ENCODE measurements at regions not wholly inside any gene's neighbourhood (a gene's known extent, or its start where the extent isn't known, plus 50 kb on each side); places are given as distances from the start of the nearest gene placed in this dataset.
"Not testable (repeated sequence)": the region's sequence is repeated elsewhere in the genome, so short reads cannot be mapped to it uniquely, and the experiment has no call there.

DNA sequence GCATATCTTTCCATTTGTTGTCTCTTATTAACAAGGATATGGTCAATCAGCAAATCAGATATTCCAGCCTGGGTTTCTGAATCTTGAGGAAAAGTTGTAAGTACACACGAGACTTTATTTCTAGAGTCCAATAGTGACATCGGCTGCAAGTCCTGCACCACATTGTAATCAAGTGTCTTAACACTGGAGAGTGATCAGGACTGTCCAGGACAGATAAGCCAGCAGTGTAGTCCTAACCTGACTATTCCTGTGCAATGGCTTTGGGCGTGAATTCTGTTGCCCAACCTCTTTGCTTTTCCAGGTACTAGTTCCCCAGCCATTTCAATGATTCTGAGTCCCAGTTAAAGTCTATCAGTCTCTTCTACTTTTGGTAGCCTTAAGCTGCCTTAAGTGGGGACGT is 395.0 kb downstream of the PCDH10 start:
- no peaks in the 10 kb centered on the region for H3K9me3 ChIP-seq
- ATAC-seq (ENCODE audit: insufficient number of reproducible peaks, low FRiP score, low read depth) (no peak), DNase-seq (ENCODE audit: low spot score) (no peak)
- H3K27ac ChIP-seq, result no peak overlapping the region
- H3K27me3 ChIP-seq (replicated peaks; ENCODE audit: insufficient read depth), result no peaks in the 10 kb centered on the region
- no peaks in the 10 kb centered on the region for H3K4me1 ChIP-seq (ENCODE audit: control insufficient read depth in 1 of 2, low read depth in 2 of 2)
- no peaks in the 10 kb centered on the region for H3K36me3 ChIP-seq
- TF ChIP-seq, protein P1, sequence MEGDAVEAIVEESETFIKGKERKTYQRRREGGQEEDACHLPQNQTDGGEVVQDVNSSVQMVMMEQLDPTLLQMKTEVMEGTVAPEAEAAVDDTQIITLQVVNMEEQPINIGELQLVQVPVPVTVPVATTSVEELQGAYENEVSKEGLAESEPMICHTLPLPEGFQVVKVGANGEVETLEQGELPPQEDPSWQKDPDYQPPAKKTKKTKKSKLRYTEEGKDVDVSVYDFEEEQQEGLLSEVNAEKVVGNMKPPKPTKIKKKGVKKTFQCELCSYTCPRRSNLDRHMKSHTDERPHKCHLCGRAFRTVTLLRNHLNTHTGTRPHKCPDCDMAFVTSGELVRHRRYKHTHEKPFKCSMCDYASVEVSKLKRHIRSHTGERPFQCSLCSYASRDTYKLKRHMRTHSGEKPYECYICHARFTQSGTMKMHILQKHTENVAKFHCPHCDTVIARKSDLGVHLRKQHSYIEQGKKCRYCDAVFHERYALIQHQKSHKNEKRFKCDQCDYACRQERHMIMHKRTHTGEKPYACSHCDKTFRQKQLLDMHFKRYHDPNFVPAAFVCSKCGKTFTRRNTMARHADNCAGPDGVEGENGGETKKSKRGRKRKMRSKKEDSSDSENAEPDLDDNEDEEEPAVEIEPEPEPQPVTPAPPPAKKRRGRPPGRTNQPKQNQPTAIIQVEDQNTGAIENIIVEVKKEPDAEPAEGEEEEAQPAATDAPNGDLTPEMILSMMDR (IDR thresholded peaks at IDR 0.05), result no peak
- no peak overlapping the region for H3K4me3 ChIP-seq

DNA sequence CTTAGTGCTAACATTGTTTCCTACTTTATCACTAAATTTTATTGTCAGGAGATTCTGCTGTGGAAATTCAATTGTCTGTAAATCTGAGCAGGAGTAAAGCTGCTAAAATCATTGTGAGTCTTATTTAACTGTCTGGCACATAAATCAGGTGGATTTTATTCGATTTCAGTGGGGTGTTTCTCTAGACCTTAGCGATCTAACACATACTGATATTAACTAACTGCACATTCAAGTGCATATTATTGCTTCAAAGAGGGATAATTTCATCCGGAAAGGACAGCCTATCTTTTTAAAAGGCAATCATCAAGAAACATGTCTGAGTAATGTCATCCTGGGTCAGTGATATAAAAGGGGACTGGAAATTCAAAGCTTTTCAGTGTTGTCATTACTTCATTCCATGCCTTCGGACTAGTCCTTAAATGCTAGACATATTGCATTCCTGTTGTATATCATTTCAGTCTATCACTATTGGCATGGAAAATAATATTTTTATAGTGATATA is 388.7 kb downstream of the PCDH10 start:
- H3K36me3 ChIP-seq, result no peaks in the 10 kb centered on the region
- H3K27me3 ChIP-seq (replicated peaks; ENCODE audit: insufficient read depth), result no peaks in the 10 kb centered on the region
- no peak overlapping the region for H3K4me3 ChIP-seq
- no peak for ATAC-seq (ENCODE audit: insufficient number of reproducible peaks, low FRiP score, low read depth)
- TF ChIP-seq, protein P1 (IDR thresholded peaks at IDR 0.05), result no peak
- DNase-seq (ENCODE audit: low spot score), result no peak
- H3K9me3 ChIP-seq, result no peaks in the 10 kb centered on the region
- H3K27ac ChIP-seq, result no peak overlapping the region
- H3K4me1 ChIP-seq (ENCODE audit: control insufficient read depth in 1 of 2, low read depth in 2 of 2), result no peaks in the 10 kb centered on the region

DNA sequence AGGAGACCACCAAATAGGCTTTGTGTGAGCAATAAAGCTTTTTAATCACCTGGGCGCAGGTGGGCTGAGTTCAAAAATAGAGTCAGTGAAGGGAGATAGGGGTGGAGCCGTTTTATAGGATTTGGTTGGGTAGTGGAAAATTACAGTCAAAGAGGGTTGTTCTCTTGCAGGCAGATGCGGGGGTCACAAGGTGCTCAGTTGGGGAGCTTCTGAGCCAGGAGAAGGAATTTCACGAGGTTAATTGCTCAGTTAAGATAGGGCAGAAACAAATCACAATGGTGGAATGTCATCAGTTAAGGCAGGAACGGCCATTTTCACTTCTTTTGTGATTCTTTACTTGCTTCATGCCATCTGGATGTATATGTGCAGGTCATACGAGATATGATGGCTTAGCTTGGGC is 385.1 kb downstream of the PCDH10 start:
- H3K4me3 ChIP-seq; H3K4me1 ChIP-seq (ENCODE audit: control insufficient read depth in 1 of 2, low read depth in 2 of 2); H3K9me3 ChIP-seq; H3K36me3 ChIP-seq; ATAC-seq (ENCODE audit: insufficient number of reproducible peaks, low FRiP score, low read depth); H3K27ac ChIP-seq; H3K27me3 ChIP-seq (replicated peaks; ENCODE audit: insufficient read depth); DNase-seq (ENCODE audit: low spot score): not testable (repeated sequence)

DNA sequence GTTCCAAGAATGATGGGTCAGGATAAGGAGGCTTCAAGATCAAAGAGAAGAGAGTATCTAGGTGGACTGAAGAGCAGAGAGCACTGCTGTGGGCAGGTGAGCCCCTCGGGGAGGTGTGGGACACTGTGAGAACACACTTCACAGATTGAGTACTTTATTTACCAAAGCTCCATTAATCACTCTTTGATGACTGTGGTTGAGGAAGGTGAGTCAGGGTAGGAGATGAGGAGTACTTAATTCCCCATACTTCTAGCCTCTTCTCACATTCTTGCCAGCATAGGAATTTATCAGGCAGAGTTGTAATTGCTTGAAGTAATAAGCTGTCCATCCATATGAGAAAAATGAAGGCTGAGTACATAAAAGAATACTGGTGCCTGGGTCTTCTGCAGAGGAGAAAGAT is 375.3 kb downstream of the PCDH10 start:
- ATAC-seq (ENCODE audit: insufficient number of reproducible peaks, low FRiP score, low read depth) (no peak), DNase-seq (ENCODE audit: low spot score) (no peak)
- TF ChIP-seq, protein P1 (IDR thresholded peaks at IDR 0.05), result no peak
- Histone ChIP-seq H3K4me3 (no peak overlapping the region), H3K9me3 (no peaks in the 10 kb centered on the region), H3K27me3 (replicated peaks; ENCODE audit: insufficient read depth) (no peaks in the 10 kb centered on the region), H3K27ac (no peak overlapping the region), H3K36me3 (no peaks in the 10 kb centered on the region), H3K4me1 (ENCODE audit: control insufficient read depth in 1 of 2, low read depth in 2 of 2) (no peaks in the 10 kb centered on the region)

DNA sequence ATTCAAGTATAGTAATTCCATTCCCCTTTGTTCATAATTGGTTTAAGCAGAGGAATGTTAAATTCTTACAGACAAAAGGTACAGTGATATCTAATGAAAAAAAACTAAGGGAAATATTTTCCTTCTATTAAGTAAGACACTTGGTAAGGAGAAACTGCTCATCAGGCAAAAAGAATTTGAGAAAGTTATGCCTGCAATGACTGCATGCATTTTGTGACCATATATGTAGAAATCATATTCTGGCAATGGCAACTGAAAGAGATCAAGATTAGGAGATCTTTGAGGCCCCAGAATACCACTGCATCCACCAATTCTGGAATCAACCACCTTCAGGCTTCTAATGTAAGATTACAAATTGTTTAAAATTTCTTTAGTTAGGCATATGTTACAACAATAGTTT is 364.8 kb downstream of the PCDH10 start:
- Histone ChIP-seq H3K9me3 (no peaks in the 10 kb centered on the region), H3K36me3 (no peaks in the 10 kb centered on the region), H3K4me1 (ENCODE audit: control insufficient read depth in 1 of 2, low read depth in 2 of 2) (no peaks in the 10 kb centered on the region), H3K27me3 (replicated peaks; ENCODE audit: insufficient read depth) (no peaks in the 10 kb centered on the region), H3K4me3 (no peak overlapping the region), H3K27ac (no peak overlapping the region)
- DNase-seq (ENCODE audit: low spot score) (no peak), ATAC-seq (ENCODE audit: insufficient number of reproducible peaks, low FRiP score, low read depth) (no peak)
- TF ChIP-seq, protein P1 (IDR thresholded peaks at IDR 0.05), result no peak

DNA sequence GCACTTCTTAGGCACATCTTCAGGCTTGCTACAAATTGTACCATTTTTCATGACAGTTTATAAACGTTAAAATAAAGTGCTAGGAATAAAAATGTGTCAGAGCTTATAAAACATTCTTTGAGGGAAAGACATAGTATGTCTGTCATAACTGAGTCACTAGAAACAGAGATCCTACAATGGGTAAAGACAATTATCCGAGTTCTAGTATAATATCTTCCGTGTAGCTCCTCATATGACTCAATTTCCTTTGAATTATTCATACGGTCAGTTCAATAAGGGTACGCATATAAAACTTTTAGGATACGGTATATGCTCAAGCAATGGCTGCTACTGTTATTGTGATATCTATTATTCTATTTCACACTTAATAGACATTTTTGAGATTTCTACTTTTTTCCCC is 349.1 kb downstream of the PCDH10 start:
- Histone ChIP-seq H3K4me1 (ENCODE audit: control insufficient read depth in 1 of 2, low read depth in 2 of 2) (no peaks in the 10 kb centered on the region), H3K27me3 (replicated peaks; ENCODE audit: insufficient read depth) (no peaks in the 10 kb centered on the region), H3K4me3 (no peak overlapping the region), H3K27ac (no peak overlapping the region), H3K36me3 (no peaks in the 10 kb centered on the region), H3K9me3 (no peaks in the 10 kb centered on the region)
- TF ChIP-seq, protein P1 (IDR thresholded peaks at IDR 0.05), result no peak
- no peak for ATAC-seq (ENCODE audit: insufficient number of reproducible peaks, low FRiP score, low read depth)
- no peak for DNase-seq (ENCODE audit: low spot score)

Measured in thoracic aorta (tissue), 2 donors.